GM13976 (cell line): ENCODE measurements at regions not wholly inside any gene's neighbourhood (a gene's known extent, or its start where the extent isn't known, plus 50 kb on each side); places are given as distances from the start of the nearest gene placed in this dataset.
"Not testable (repeated sequence)": the region's sequence is repeated elsewhere in the genome, so short reads cannot be mapped to it uniquely, and the experiment has no call there.

Experiments
- DNase-seq: peaks from one replicate; pipeline ENCODE4 v3.0.0; 2012; ENCODE audit warnings: low spot score
- CTCF ChIP-seq: IDR thresholded peaks from 2 replicates; pipeline ENCODE4 v1.5.1; 2012; ENCODE audit warnings: borderline replicate concordance, mild to moderate bottlenecking; ENCODE audit not compliant: insufficient read depth; ENCODE audit errors: extremely low read depth, missing control alignments, control extremely low read depth
- in situ Hi-C: fragments of 300-500 bp; cut with MboI; formaldehyde crosslinking; loops from one replicate; pipeline ENCODE4 v1.12.0; 2022; ENCODE audit warnings: low sequenced_read_pairs, mixed read lengths, inconsistent platforms; ENCODE audit not compliant: unreplicated experiment

GRCh38 chr4:163707873-163708272 lies 213.4 kb downstream of the TMA16 start:
- DNase-seq, result no peak
- in situ Hi-C loops, result no loop called here
- no peak for TF ChIP-seq CTCF

GRCh38 chr4:163709601-163710000 lies 215.1 kb downstream of the TMA16 start:
- no peak for DNase-seq
- in situ Hi-C loops, result no loop called here
- no peak for TF ChIP-seq CTCF

- in situ Hi-C loops, result no loop called here
- no peak for TF ChIP-seq CTCF
- DNase-seq, result no peak
These were observed 215.7 kb downstream of the TMA16 start for GRCh38 chr4:163710158-163710557.

- DNase-seq, in situ Hi-C loops: not testable (repeated sequence)
These were observed 230.0 kb downstream of the TMA16 start for GRCh38 chr4:163724495-163724894.

- TF ChIP-seq CTCF, result no peak
These were observed 232.2 kb downstream of the TMA16 start for GRCh38 chr4:163726641-163727040.

GRCh38 chr4:163731071-163731470 lies 236.6 kb downstream of the TMA16 start:
- DNase-seq, result no peak
- no peak for TF ChIP-seq CTCF
- in situ Hi-C loops, result no loop called here

More at GRCh38 chr4:163726641-163727040, 232.2 kb downstream of the TMA16 start:
- in situ Hi-C loops, result no loop called here
- DNase-seq, result no peak

GRCh38 chr4:163732473-163732872 lies 238.0 kb downstream of the TMA16 start:
- no peak for DNase-seq
- in situ Hi-C loops, result no loop called here
- no peak for TF ChIP-seq CTCF
